IMR-90 (cell line): ENCODE measurements at regions not wholly inside any gene's neighbourhood (a gene's known extent, or its start where the extent isn't known, plus 50 kb on each side); places are given as distances from the start of the nearest gene placed in this dataset.

Source experiments
- ATAC-seq: fragments of 200-7000 bp; cut with Tn5 transposase; 2 replicates; pipeline ENCODE4 v1.9.1; 2020; ENCODE audit warnings: low read depth, mild to moderate bottlenecking, moderate library complexity
- BruUV-seq: library from RNA; stranded (reverse); fragments of 400-500 nt; replicated peaks from 2 replicates; lab custom pipeline; 2021; lab: Mats Ljungman, UMichigan
- CTCF ChIA-PET: fragments of 300-600 bp; formaldehyde crosslinking; extraction: SDS; loops from one replicate; lab custom pipeline; 2021; ENCODE audit warnings: antibody characterized with exemption; lab: Yijun Ruan, JAX
- POLR2A ChIA-PET: fragments of 300-600 bp; sonication (Branson Sonifier 250); formaldehyde crosslinking; loops from one replicate; lab custom pipeline; 2022; ENCODE audit warnings: antibody characterized with exemption; ENCODE audit not compliant: unreplicated experiment; lab: Charles Lee
- DNase-seq: peaks from one replicate; pipeline ENCODE4 v3.0.0; 2013
- H2AFZ ChIP-seq: replicated peaks from 2 replicates; pipeline ENCODE3; 2013; ENCODE audit warnings: low read length, mild to moderate bottlenecking; ENCODE audit not compliant: poor library complexity
- H2AK5ac ChIP-seq: 2 replicates; pipeline ENCODE4 v1.6.1; 2013; ENCODE audit warnings: low read depth, low read length, inconsistent platforms
- H2AK9ac ChIP-seq: replicated peaks from 2 replicates; pipeline ENCODE3; 2013; ENCODE audit warnings: mild to moderate bottlenecking, low read depth, low read length, moderate library complexity; ENCODE audit not compliant: poor library complexity
- H2BK120ac ChIP-seq: 2 replicates; pipeline ENCODE4 v1.6.1; 2013; ENCODE audit warnings: low read depth, low read length, inconsistent platforms
- H2BK15ac ChIP-seq: 3 replicates; pipeline ENCODE4 v1.6.1; 2013; ENCODE audit warnings: low read depth, low read length, inconsistent platforms
- H2BK20ac ChIP-seq: 2 replicates; pipeline ENCODE4 v1.6.1; 2013; ENCODE audit warnings: low read depth, mild to moderate bottlenecking, inconsistent platforms, low read length, moderate library complexity
- H2BK5ac ChIP-seq: 2 replicates; pipeline ENCODE4 v1.6.1; 2013; ENCODE audit warnings: mild to moderate bottlenecking, low read depth, low read length, inconsistent platforms; ENCODE audit not compliant: poor library complexity, severe bottlenecking
- H3K14ac ChIP-seq: replicated peaks from 2 replicates; pipeline ENCODE4 v1.6.1; 2013; ENCODE audit warnings: low read depth, low read length, inconsistent platforms
- H3K18ac ChIP-seq: 2 replicates; pipeline ENCODE4 v1.6.1; 2013; ENCODE audit warnings: low read depth, low read length, control low read depth
- H3K23ac ChIP-seq: 2 replicates; pipeline ENCODE4 v1.6.1; 2013; ENCODE audit warnings: low read depth, low read length, inconsistent platforms
- H3K27ac ChIP-seq: 2 replicates; pipeline ENCODE4 v1.5.1; 2013; ENCODE audit warnings: mild to moderate bottlenecking, control low read depth, low read length; ENCODE audit not compliant: insufficient read depth
- H3K27me3 ChIP-seq: 2 replicates; pipeline ENCODE4 v1.6.1; 2013; ENCODE audit warnings: low read length; ENCODE audit not compliant: control insufficient read depth, insufficient read depth
- H3K36me3 ChIP-seq: 2 replicates; pipeline ENCODE4 v1.6.1; 2013; ENCODE audit warnings: low read length, mixed read lengths; ENCODE audit not compliant: control insufficient read depth, insufficient read depth
- H3K4ac ChIP-seq: 2 replicates; pipeline ENCODE4 v1.6.1; 2013; ENCODE audit warnings: low read depth, low read length, inconsistent platforms
- H3K4me1 ChIP-seq: 2 replicates; pipeline ENCODE4 v1.6.1; 2013; ENCODE audit warnings: low read length, mixed read lengths; ENCODE audit not compliant: control insufficient read depth, insufficient read depth
- H3K4me2 ChIP-seq: 2 replicates; pipeline ENCODE4 v1.6.1; 2013; ENCODE audit warnings: low read depth, mild to moderate bottlenecking, control low read depth, low read length, moderate library complexity
- H3K4me3 ChIP-seq: 2 replicates; pipeline ENCODE4 v1.5.1; 2013; ENCODE audit warnings: low read depth, mild to moderate bottlenecking, control low read depth, low read length, moderate library complexity; ENCODE audit not compliant: insufficient read depth
- H3K56ac ChIP-seq: 2 replicates; pipeline ENCODE4 v1.6.1; 2013; ENCODE audit warnings: low read length, inconsistent platforms; ENCODE audit not compliant: insufficient read depth; ENCODE audit errors: extremely low read depth
- H3K79me1 ChIP-seq, 2 experiments: 2 replicates each; pipeline ENCODE4 v1.6.1; 2013; ENCODE audit warnings: low read length in 2 of 2, inconsistent platforms in 1 of 2, low read depth in 1 of 2
- H3K9ac ChIP-seq: 2 replicates; pipeline ENCODE4 v1.6.1; 2013; ENCODE audit warnings: low read depth, low read length, control low read depth
- H3K9me1 ChIP-seq: 2 replicates; pipeline ENCODE4 v1.6.1; 2013; ENCODE audit warnings: low read length, inconsistent platforms; ENCODE audit not compliant: insufficient read depth
- H3K9me3 ChIP-seq: 2 replicates; pipeline ENCODE4 v1.6.1; 2013; ENCODE audit warnings: low read length; ENCODE audit not compliant: control insufficient read depth, insufficient read depth
- H4K20me1 ChIP-seq: 2 replicates; pipeline ENCODE4 v1.6.1; 2013; ENCODE audit warnings: low read length, inconsistent platforms; ENCODE audit not compliant: insufficient read depth
- H4K5ac ChIP-seq: 2 replicates; pipeline ENCODE4 v1.6.1; 2013; ENCODE audit warnings: mild to moderate bottlenecking, low read depth, low read length, control low read depth
- H4K8ac ChIP-seq, 2 experiments: 2 replicates each; pipeline ENCODE4 v1.6.1; 2013; ENCODE audit warnings: low read depth in 2 of 2, low read length in 2 of 2, control low read depth in 1 of 2, inconsistent platforms in 1 of 2
- H4K91ac ChIP-seq: 2 replicates; pipeline ENCODE4 v1.6.1; 2013; ENCODE audit warnings: low read depth, low read length, inconsistent platforms; ENCODE audit not compliant: insufficient read depth
- CHD1 ChIP-seq: IDR thresholded peaks from 2 replicates; pipeline ENCODE4 v1.6.1; 2012; ENCODE audit warnings: low read depth, low read length, improper control_type of control experiment
- CTCF ChIP-seq: conservative IDR thresholded peaks from 2 replicates; pipeline ENCODE4 v1.5.1; 2012; ENCODE audit warnings: mild to moderate bottlenecking, low read depth, low read length, improper control_type of control experiment
- MXI1 ChIP-seq: IDR thresholded peaks from 2 replicates; pipeline ENCODE4 v1.6.1; 2012; ENCODE audit warnings: low read depth, mild to moderate bottlenecking, low read length, moderate library complexity, borderline replicate concordance
- POLR2A ChIP-seq: IDR thresholded peaks from 2 replicates; pipeline ENCODE4 v1.6.1; 2012; ENCODE audit warnings: mild to moderate bottlenecking, low read depth, low read length
- USF2 ChIP-seq: fragments of 150-350 bp; IDR thresholded peaks from 2 replicates; pipeline ENCODE4 v1.6.1; 2017; ENCODE audit warnings: mild to moderate bottlenecking, antibody characterized with exemption, low read length, low read depth
- dilution Hi-C: fragments of 300-500 bp; cut with HindIII; formaldehyde crosslinking; loops from one replicate; pipeline ENCODE4 v1.14.3; 2018; ENCODE audit warnings: low sequenced_read_pairs; ENCODE audit not compliant: unreplicated experiment
- in situ Hi-C: fragments of 300-500 bp; cut with MboI; formaldehyde crosslinking; loops from 3 replicates; pipeline ENCODE4 v1.14.3; 2019; ENCODE audit warnings: low sequenced_read_pairs, inconsistent platforms, mixed read lengths
- intact Hi-C: fragments of 100-400 bp; cut with micrococcal nuclease; formaldehyde crosslinking; loops from 2 replicates; pipeline ENCODE4 v1.10.0; 2022

GRCh38 chr3:28950614-28951013 lies 330.3 kb upstream of the RBMS3 start:
- Histone ChIP-seq H3K9ac (no peak overlapping the region), H3K79me1 (no peaks in the 10 kb centered on the region), H4K91ac (no peak overlapping the region), H3K27ac (no peak overlapping the region), H2BK20ac (no peak overlapping the region), H3K4ac (no peak overlapping the region), H3K23ac (no peak overlapping the region), H2BK120ac (no peak overlapping the region), H2AFZ (no peak overlapping the region), H4K5ac (no peak overlapping the region), H3K4me3 (no peak overlapping the region), H3K4me2 (no peak overlapping the region), H2AK5ac (no peak overlapping the region), H2BK5ac (no peak overlapping the region), H4K8ac (no peak overlapping the region), H3K56ac (no peak overlapping the region), H2BK15ac (no peak overlapping the region), H4K20me1 (no peaks in the 10 kb centered on the region), H3K9me1 (no peaks in the 10 kb centered on the region), H2AK9ac (no peak overlapping the region), H3K9me3 (peaks cover 3% of the 10 kb centered on the region; the same call in 1 of the 2 replicates), H3K14ac (no peak overlapping the region), H3K27me3 (no peaks in the 10 kb centered on the region; the same call in 1 of the 2 replicates), H3K18ac (no peak overlapping the region), H3K4me1 (no peaks in the 10 kb centered on the region), H3K36me3 (no peaks in the 10 kb centered on the region)
- dilution Hi-C loops (no loop called here), intact Hi-C loops (no loop called here), in situ Hi-C loops (no loop called here)
- no TSS peak for BruUV-seq
- ATAC-seq (no peak), DNase-seq (no peak)
- POLR2A ChIA-PET = no interaction called here
- TF ChIP-seq USF2 = no peak
- TF ChIP-seq CTCF = no peak
- TF ChIP-seq CHD1 = no peak
- no peak for TF ChIP-seq MXI1
- TF ChIP-seq POLR2A = no peak
- CTCF ChIA-PET = no interaction called here
